Large intestine (tissue), 3 donors: ENCODE measurements at regions not wholly inside any gene's neighbourhood (a gene's known extent, or its start where the extent isn't known, plus 50 kb on each side); places are given as distances from the start of the nearest gene placed in this dataset.
"Not testable (repeated sequence)": the region's sequence is repeated elsewhere in the genome, so short reads cannot be mapped to it uniquely, and the experiment has no call there.

Source experiments
- DNase-seq, 2 donors: peaks; one replicate each; pipeline versions ENCODE4 v3.0.0 to v3.0.0-alpha.2; 2013
- H3K27ac ChIP-seq: one replicate; pipeline ENCODE4 v1.5.1; 2013; ENCODE audit warnings: low read length
- H3K27me3 ChIP-seq: 2 replicates; pipeline ENCODE4 v1.6.1; 2013; ENCODE audit warnings: low read length; ENCODE audit not compliant: control insufficient read depth, insufficient read depth
- H3K36me3 ChIP-seq: 2 replicates; pipeline ENCODE4 v1.6.1; 2013; ENCODE audit warnings: low read length; ENCODE audit not compliant: control insufficient read depth, insufficient read depth
- H3K4me1 ChIP-seq: one replicate; pipeline ENCODE4 v1.6.1; 2013; ENCODE audit warnings: low read length; ENCODE audit not compliant: control insufficient read depth, insufficient read depth
- H3K4me3 ChIP-seq: one replicate; pipeline ENCODE4 v1.5.1; 2013; ENCODE audit warnings: low read length
- H3K9me3 ChIP-seq: one replicate; pipeline ENCODE4 v1.6.1; 2013; ENCODE audit warnings: mild to moderate bottlenecking, low read depth, low read length, moderate library complexity; ENCODE audit not compliant: control insufficient read depth
- WGBS: methylation state at CpG from one replicate; pipeline ENCODE4 v1.1.5; 2013; ENCODE audit warnings: low lambda C conversion rate; ENCODE audit not compliant: insufficient coverage; 5-methylcytosine and 5-hydroxymethylcytosine counted together

GRCh38 chr16:87035053-87035452 lies 282.1 kb downstream of the C16orf95 start:
- no peaks in the 10 kb centered on the region for H3K27me3 ChIP-seq
- no peaks in the 10 kb centered on the region for H3K36me3 ChIP-seq
- H3K9me3 ChIP-seq = peaks cover 2% of the 10 kb centered on the region
- H3K4me3 ChIP-seq = no peak overlapping the region
- no peak overlapping the region for H3K27ac ChIP-seq
- H3K4me1 ChIP-seq = no peaks in the 10 kb centered on the region
- 100% methylated on average over 2 of the region's 7 CpGs for WGBS
- no peak for DNase-seq

- WGBS = no CpG with 5 or more reads among the region's 7 CpGs
- Histone ChIP-seq H3K36me3 (no peaks in the 10 kb centered on the region), H3K9me3 (peaks cover 2% of the 10 kb centered on the region), H3K4me1 (no peaks in the 10 kb centered on the region), H3K4me3 (no peak overlapping the region), H3K27me3 (no peaks in the 10 kb centered on the region), H3K27ac (no peak overlapping the region)
- no peak for DNase-seq
These were observed 280.2 kb downstream of the C16orf95 start for GRCh38 chr16:87037012-87037411.

GRCh38 chr16:87038528-87038927 lies 278.7 kb downstream of the C16orf95 start:
- not testable (repeated sequence) for H3K4me3 ChIP-seq, H3K27me3 ChIP-seq, H3K36me3 ChIP-seq, H3K27ac ChIP-seq, DNase-seq, H3K9me3 ChIP-seq, H3K4me1 ChIP-seq
- 92% methylated on average over 1 of the region's 3 CpGs for WGBS

GRCh38 chr16:87040169-87041117 lies 276.7 kb downstream of the C16orf95 start:
- H3K9me3 ChIP-seq = no peaks in the 10 kb centered on the region
- H3K4me1 ChIP-seq = no peaks in the 10 kb centered on the region
- H3K36me3 ChIP-seq = no peaks in the 10 kb centered on the region
- H3K27me3 ChIP-seq = peaks cover 1% of the 10 kb centered on the region
- H3K4me3 ChIP-seq = no peak overlapping the region
- no CpG with 5 or more reads among the region's 15 CpGs for WGBS
- DNase-seq = no peak
- H3K27ac ChIP-seq = no peak overlapping the region

GRCh38 chr16:87041286-87041685 lies 275.9 kb downstream of the C16orf95 start:
- DNase-seq = no peak
- no CpG with 5 or more reads among the region's 16 CpGs for WGBS
- Histone ChIP-seq H3K27me3 (peaks cover 3% of the 10 kb centered on the region), H3K27ac (no peak overlapping the region), H3K36me3 (no peaks in the 10 kb centered on the region), H3K4me1 (no peaks in the 10 kb centered on the region), H3K9me3 (no peaks in the 10 kb centered on the region), H3K4me3 (no peak overlapping the region)

- H3K27me3 ChIP-seq = peaks cover 7% of the 10 kb centered on the region
- H3K36me3 ChIP-seq = no peaks in the 10 kb centered on the region
- H3K27ac ChIP-seq = no peak overlapping the region
- peaks cover 3% of the 10 kb centered on the region for H3K4me1 ChIP-seq
- WGBS = no CpG with 5 or more reads among the region's 20 CpGs
- no peak for DNase-seq
- no peaks in the 10 kb centered on the region for H3K9me3 ChIP-seq
- no peak overlapping the region for H3K4me3 ChIP-seq
These were observed 274.5 kb downstream of the C16orf95 start for GRCh38 chr16:87042551-87043230.

GRCh38 chr16:87043231-87044031 lies 273.8 kb downstream of the C16orf95 start:
- Histone ChIP-seq H3K27me3 (peaks cover 7% of the 10 kb centered on the region), H3K4me3 (no peak overlapping the region)
- whole genome bisulfite sequencing = 60% methylated on average over 1 of the region's 20 CpGs

GRCh38 chr16:87044032-87044382 lies 273.2 kb downstream of the C16orf95 start:
- Histone ChIP-seq H3K9me3 (no peaks in the 10 kb centered on the region), H3K4me3 (no peak overlapping the region), H3K4me1 (peaks cover 3% of the 10 kb centered on the region), H3K27ac (no peak overlapping the region), H3K27me3 (peaks cover 7% of the 10 kb centered on the region), H3K36me3 (no peaks in the 10 kb centered on the region)
- WGBS = no CpG with 5 or more reads among the region's 8 CpGs
- DNase-seq = no peak

More at GRCh38 chr16:87043231-87044031, 273.8 kb downstream of the C16orf95 start:
- Histone ChIP-seq H3K36me3 (no peaks in the 10 kb centered on the region), H3K9me3 (no peaks in the 10 kb centered on the region), H3K27ac (no peak overlapping the region), H3K4me1 (peaks cover 3% of the 10 kb centered on the region)
- no peak for DNase-seq

- DNase-seq = no peak
- Histone ChIP-seq H3K4me3 (no peak overlapping the region), H3K27ac (no peak overlapping the region), H3K4me1 (peaks cover 3% of the 10 kb centered on the region), H3K9me3 (no peaks in the 10 kb centered on the region), H3K36me3 (no peaks in the 10 kb centered on the region), H3K27me3 (peaks cover 7% of the 10 kb centered on the region)
- no CpG with 5 or more reads among the region's 11 CpGs for WGBS
These were observed 272.4 kb downstream of the C16orf95 start for GRCh38 chr16:87044829-87045228.
